ENCODE measurements at regions not wholly inside any gene's neighbourhood (a gene's known extent, or its start where the extent isn't known, plus 50 kb on each side); places are given as distances from the start of the nearest gene placed in this dataset.

DNA sequence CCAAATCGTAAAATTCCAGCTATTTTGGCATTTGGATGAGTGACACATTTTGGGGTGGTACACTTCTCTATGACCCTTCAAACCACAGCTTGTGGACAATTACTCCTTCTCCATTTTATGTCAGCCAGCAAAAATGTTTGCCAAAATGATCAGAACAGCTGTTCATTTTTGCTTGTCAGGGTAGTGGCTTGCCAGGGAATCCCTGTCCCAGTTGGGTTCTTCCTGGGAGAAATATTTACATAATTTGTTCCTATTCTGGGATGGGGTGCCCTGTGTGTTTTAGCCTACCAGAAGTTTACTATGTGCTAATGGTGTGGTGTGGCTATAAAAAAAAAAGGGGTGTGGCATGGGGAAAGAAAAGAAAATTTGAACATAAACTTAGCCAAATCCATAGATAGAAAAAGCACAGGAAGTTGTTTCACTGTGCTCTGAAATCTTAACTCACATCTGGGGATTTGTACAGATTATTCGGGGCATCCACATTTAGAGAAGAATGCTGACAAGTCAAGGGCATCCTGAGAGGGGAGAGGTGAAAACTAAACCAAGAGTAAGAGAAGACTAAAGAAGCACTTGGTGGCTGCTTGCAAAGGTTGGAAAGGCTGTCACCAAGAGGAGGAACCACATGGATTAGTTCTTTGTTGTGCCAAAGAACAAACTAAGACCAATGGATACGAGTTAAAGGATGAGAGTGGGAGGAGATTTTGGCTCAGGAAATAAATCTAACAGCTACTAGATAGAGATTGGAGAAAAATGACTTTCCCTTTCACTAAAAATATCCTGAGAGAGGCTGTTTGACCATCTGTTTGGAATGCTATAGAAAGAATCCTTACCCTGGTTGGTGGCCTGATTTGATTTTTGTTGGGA lies 55.2 kb upstream of the RBM24 start (continued):
- TF ChIP-seq, protein P1, sequence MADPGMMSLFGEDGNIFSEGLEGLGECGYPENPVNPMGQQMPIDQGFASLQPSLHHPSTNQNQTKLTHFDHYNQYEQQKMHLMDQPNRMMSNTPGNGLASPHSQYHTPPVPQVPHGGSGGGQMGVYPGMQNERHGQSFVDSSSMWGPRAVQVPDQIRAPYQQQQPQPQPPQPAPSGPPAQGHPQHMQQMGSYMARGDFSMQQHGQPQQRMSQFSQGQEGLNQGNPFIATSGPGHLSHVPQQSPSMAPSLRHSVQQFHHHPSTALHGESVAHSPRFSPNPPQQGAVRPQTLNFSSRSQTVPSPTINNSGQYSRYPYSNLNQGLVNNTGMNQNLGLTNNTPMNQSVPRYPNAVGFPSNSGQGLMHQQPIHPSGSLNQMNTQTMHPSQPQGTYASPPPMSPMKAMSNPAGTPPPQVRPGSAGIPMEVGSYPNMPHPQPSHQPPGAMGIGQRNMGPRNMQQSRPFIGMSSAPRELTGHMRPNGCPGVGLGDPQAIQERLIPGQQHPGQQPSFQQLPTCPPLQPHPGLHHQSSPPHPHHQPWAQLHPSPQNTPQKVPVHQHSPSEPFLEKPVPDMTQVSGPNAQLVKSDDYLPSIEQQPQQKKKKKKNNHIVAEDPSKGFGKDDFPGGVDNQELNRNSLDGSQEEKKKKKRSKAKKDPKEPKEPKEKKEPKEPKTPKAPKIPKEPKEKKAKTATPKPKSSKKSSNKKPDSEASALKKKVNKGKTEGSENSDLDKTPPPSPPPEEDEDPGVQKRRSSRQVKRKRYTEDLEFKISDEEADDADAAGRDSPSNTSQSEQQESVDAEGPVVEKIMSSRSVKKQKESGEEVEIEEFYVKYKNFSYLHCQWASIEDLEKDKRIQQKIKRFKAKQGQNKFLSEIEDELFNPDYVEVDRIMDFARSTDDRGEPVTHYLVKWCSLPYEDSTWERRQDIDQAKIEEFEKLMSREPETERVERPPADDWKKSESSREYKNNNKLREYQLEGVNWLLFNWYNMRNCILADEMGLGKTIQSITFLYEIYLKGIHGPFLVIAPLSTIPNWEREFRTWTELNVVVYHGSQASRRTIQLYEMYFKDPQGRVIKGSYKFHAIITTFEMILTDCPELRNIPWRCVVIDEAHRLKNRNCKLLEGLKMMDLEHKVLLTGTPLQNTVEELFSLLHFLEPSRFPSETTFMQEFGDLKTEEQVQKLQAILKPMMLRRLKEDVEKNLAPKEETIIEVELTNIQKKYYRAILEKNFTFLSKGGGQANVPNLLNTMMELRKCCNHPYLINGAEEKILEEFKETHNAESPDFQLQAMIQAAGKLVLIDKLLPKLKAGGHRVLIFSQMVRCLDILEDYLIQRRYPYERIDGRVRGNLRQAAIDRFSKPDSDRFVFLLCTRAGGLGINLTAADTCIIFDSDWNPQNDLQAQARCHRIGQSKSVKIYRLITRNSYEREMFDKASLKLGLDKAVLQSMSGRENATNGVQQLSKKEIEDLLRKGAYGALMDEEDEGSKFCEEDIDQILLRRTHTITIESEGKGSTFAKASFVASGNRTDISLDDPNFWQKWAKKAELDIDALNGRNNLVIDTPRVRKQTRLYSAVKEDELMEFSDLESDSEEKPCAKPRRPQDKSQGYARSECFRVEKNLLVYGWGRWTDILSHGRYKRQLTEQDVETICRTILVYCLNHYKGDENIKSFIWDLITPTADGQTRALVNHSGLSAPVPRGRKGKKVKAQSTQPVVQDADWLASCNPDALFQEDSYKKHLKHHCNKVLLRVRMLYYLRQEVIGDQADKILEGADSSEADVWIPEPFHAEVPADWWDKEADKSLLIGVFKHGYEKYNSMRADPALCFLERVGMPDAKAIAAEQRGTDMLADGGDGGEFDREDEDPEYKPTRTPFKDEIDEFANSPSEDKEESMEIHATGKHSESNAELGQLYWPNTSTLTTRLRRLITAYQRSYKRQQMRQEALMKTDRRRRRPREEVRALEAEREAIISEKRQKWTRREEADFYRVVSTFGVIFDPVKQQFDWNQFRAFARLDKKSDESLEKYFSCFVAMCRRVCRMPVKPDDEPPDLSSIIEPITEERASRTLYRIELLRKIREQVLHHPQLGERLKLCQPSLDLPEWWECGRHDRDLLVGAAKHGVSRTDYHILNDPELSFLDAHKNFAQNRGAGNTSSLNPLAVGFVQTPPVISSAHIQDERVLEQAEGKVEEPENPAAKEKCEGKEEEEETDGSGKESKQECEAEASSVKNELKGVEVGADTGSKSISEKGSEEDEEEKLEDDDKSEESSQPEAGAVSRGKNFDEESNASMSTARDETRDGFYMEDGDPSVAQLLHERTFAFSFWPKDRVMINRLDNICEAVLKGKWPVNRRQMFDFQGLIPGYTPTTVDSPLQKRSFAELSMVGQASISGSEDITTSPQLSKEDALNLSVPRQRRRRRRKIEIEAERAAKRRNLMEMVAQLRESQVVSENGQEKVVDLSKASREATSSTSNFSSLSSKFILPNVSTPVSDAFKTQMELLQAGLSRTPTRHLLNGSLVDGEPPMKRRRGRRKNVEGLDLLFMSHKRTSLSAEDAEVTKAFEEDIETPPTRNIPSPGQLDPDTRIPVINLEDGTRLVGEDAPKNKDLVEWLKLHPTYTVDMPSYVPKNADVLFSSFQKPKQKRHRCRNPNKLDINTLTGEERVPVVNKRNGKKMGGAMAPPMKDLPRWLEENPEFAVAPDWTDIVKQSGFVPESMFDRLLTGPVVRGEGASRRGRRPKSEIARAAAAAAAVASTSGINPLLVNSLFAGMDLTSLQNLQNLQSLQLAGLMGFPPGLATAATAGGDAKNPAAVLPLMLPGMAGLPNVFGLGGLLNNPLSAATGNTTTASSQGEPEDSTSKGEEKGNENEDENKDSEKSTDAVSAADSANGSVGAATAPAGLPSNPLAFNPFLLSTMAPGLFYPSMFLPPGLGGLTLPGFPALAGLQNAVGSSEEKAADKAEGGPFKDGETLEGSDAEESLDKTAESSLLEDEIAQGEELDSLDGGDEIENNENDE (IDR thresholded peaks at IDR 0.05; ENCODE audit: insufficient replicate concordance, low read length): no peak
- TF ChIP-seq FOSL1 (IDR thresholded peaks at IDR 0.05; ENCODE audit: insufficient read depth, low read depth, low read length) (no peak), CBX5 (IDR thresholded peaks at IDR 0.05; ENCODE audit: low read depth, low read length) (no peak), SIN3A (conservative IDR thresholded peaks at IDR 0.05 in 1 of 2, IDR thresholded peaks at IDR 0.05 in 1 of 2; ENCODE audit: low read depth in 1 of 2, low read length in 2 of 2) (no peak), CREB1 (IDR thresholded peaks at IDR 0.05) (no peak), BCL11A (IDR thresholded peaks at IDR 0.05; ENCODE audit: low read depth in 2 of 2, low read length in 2 of 2) (no peak)
